GM23338 (cell line): ENCODE measurements at regions not wholly inside any gene's neighbourhood (a gene's known extent, or its start where the extent isn't known, plus 50 kb on each side); places are given as distances from the start of the nearest gene placed in this dataset.

Experiments
- CREB1 ChIP-seq: fragments of 250-450 bp; sonication (Bioruptor Pico); IDR thresholded peaks from 2 replicates; pipeline ENCODE4 v1.5.0; 2020; ENCODE audit warnings: low read depth, mild to moderate bottlenecking, moderate library complexity
- EZH2 ChIP-seq: fragments of 200-600 bp; sonication (generic); IDR thresholded peaks from one replicate; pipeline ENCODE4 v1.8.0; 2017; ENCODE audit warnings: antibody characterized with exemption, mild to moderate bottlenecking, low read depth; ENCODE audit not compliant: unreplicated experiment
- EZH2phosphoT487 ChIP-seq: fragments of 200-600 bp; sonication (generic); IDR thresholded peaks from one replicate; pipeline ENCODE4 v1.8.1; 2018; ENCODE audit warnings: antibody characterized with exemption; ENCODE audit not compliant: unreplicated experiment
- JUNB ChIP-seq: IDR thresholded peaks from one replicate; pipeline ENCODE4 v1.6.1; 2016; ENCODE audit warnings: antibody characterized with exemption; ENCODE audit not compliant: unreplicated experiment
- NANOG ChIP-seq: IDR thresholded peaks from 2 replicates; pipeline ENCODE4 v1.6.1; 2016; ENCODE audit warnings: antibody characterized with exemption, borderline replicate concordance
- POLR2AphosphoS5 ChIP-seq: IDR thresholded peaks from 2 replicates; pipeline ENCODE4 v1.6.1; 2016; ENCODE audit warnings: antibody characterized with exemption, low read depth
- REST ChIP-seq: IDR thresholded peaks from one replicate; pipeline ENCODE4 v1.6.1; 2018; ENCODE audit warnings: antibody characterized with exemption; ENCODE audit not compliant: unreplicated experiment
- STAT1 ChIP-seq: IDR thresholded peaks from one replicate; pipeline ENCODE4 v1.6.1; 2016; ENCODE audit warnings: antibody characterized with exemption; ENCODE audit not compliant: unreplicated experiment
- ZNF114 ChIP-seq: fragments of 250-450 bp; sonication (Bioruptor Pico); IDR thresholded peaks from 2 replicates; pipeline ENCODE4 v1.5.0; 2020; ENCODE audit warnings: mild to moderate bottlenecking, moderate library complexity
- TF ChIP-seq, protein P1 (sequence below), 2 experiments: fragments of 200-600 bp in 1 of 2; sonication (generic) in 1 of 2; conservative IDR thresholded peaks; 2 replicates each; pipeline versions ENCODE4 v1.5.1 to v1.6.1; 2016 to 2017; ENCODE audit warnings: antibody characterized with exemption in 2 of 2, low read depth in 2 of 2, mild to moderate bottlenecking in 2 of 2, moderate library complexity in 1 of 2

DNA sequence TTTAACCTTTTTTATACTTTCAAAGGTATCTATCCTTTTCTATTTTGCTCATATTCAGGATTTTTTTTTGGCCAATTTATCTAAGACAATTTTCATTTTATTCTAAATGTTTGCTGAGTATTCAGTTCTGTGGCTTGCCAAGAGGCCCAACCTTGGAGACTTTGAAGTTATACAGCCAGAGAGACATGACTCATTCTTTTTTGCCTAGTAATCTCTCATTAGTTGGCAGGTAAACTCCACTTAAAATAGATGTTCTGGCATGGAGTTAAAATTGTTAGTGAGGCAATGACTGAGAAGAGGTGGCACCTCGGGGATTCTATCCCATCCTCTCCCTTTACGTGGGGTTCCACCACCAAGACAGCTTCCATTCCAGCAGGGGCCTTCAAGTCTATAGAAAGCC lies 213.8 kb downstream of the KCTD12 start:
- TF ChIP-seq, protein P1, sequence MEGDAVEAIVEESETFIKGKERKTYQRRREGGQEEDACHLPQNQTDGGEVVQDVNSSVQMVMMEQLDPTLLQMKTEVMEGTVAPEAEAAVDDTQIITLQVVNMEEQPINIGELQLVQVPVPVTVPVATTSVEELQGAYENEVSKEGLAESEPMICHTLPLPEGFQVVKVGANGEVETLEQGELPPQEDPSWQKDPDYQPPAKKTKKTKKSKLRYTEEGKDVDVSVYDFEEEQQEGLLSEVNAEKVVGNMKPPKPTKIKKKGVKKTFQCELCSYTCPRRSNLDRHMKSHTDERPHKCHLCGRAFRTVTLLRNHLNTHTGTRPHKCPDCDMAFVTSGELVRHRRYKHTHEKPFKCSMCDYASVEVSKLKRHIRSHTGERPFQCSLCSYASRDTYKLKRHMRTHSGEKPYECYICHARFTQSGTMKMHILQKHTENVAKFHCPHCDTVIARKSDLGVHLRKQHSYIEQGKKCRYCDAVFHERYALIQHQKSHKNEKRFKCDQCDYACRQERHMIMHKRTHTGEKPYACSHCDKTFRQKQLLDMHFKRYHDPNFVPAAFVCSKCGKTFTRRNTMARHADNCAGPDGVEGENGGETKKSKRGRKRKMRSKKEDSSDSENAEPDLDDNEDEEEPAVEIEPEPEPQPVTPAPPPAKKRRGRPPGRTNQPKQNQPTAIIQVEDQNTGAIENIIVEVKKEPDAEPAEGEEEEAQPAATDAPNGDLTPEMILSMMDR (conservative IDR thresholded peaks at IDR 0.05; ENCODE audit: low read depth in 2 of 2): no peak
- TF ChIP-seq EZH2 (no peak), CREB1 (CRISPR knock-in tag) (no peak), POLR2AphosphoS5 (no peak), REST (no peak), NANOG (no peak), STAT1 (no peak), ZNF114 (CRISPR knock-in tag) (no peak), EZH2phosphoT487 (no peak), JUNB (no peak)
